Panc1 (cell line): ENCODE measurements at regions not wholly inside any gene's neighbourhood (a gene's known extent, or its start where the extent isn't known, plus 50 kb on each side); places are given as distances from the start of the nearest gene placed in this dataset.

ENCODE experiments used
- ATAC-seq: fragments of 200-7000 bp; cut with Tn5 transposase; 2 replicates; pipeline ENCODE4 v1.9.1; 2020; ENCODE audit warnings: mild to moderate bottlenecking, moderate library complexity
- BruUV-seq: library from RNA; stranded (reverse); fragments of 400-500 nt; replicated peaks from 2 replicates; lab custom pipeline; 2021; lab: Mats Ljungman, UMichigan
- CTCF ChIA-PET: fragments of 300-600 bp; sonication (Branson Sonifier 250); formaldehyde crosslinking; loops from one replicate; lab custom pipeline; 2022; ENCODE audit warnings: antibody characterized with exemption; lab: Charles Lee
- POLR2A ChIA-PET: fragments of 300-600 bp; sonication (Branson Sonifier 250); formaldehyde crosslinking; loops from one replicate; lab custom pipeline; 2022; ENCODE audit warnings: antibody characterized with exemption; lab: Charles Lee
- DNase-seq: peaks from one replicate; pipeline ENCODE4 v3.0.0-alpha.2; 2010; ENCODE audit warnings: low read depth, low spot score
- H3K27ac ChIP-seq: 2 replicates; pipeline ENCODE4 v1.5.1; 2011; ENCODE audit warnings: mild to moderate bottlenecking, low read length, inconsistent platforms
- H3K27me3 ChIP-seq: fragments of 200-500 bp; sonication (Bioruptor generic); 2 replicates; pipeline ENCODE4 v1.6.0; 2014; ENCODE audit warnings: low read length, inconsistent platforms; ENCODE audit not compliant: control insufficient read depth, insufficient read depth
- H3K36me3 ChIP-seq: fragments of 200-500 bp; sonication (Bioruptor generic); 2 replicates; pipeline ENCODE4 v1.5.1; 2014; ENCODE audit warnings: inconsistent platforms, mild to moderate bottlenecking, low read length, moderate library complexity; ENCODE audit not compliant: control insufficient read depth, insufficient read depth
- H3K4me1 ChIP-seq: 2 replicates; pipeline ENCODE4 v1.5.1; 2011; ENCODE audit warnings: inconsistent platforms, mild to moderate bottlenecking, low read length, moderate library complexity; ENCODE audit not compliant: control insufficient read depth, insufficient read depth
- H3K4me3 ChIP-seq, 2 experiments: 2 replicates each; pipeline ENCODE4 v1.5.1; 2011 to 2012; ENCODE audit warnings: low read depth in 2 of 2, low read length in 2 of 2, mild to moderate bottlenecking in 2 of 2, inconsistent platforms in 1 of 2, moderate library complexity in 1 of 2
- H3K9me3 ChIP-seq: fragments of 200-500 bp; sonication (Bioruptor generic); 2 replicates; pipeline ENCODE4 v1.5.1; 2014; ENCODE audit warnings: low read depth, mild to moderate bottlenecking, inconsistent platforms, low read length, moderate library complexity; ENCODE audit not compliant: control insufficient read depth, insufficient read depth
- CTCF ChIP-seq: fragments of 450-650 bp; IDR thresholded peaks from 2 replicates; pipeline ENCODE4 v1.5.1; 2017; ENCODE audit warnings: mild to moderate bottlenecking
- POLR2AphosphoS5 ChIP-seq: IDR thresholded peaks from 2 replicates; pipeline ENCODE4 v1.6.1; 2012; ENCODE audit warnings: mild to moderate bottlenecking, low read depth, low read length, moderate library complexity
- REST ChIP-seq, 2 experiments: IDR thresholded peaks; 2 replicates each; pipeline ENCODE4 v1.6.1; 2011 to 2012; ENCODE audit warnings: low read depth in 2 of 2, control low read depth in 1 of 2, low read length in 1 of 2, mild to moderate bottlenecking in 1 of 2, moderate library complexity in 1 of 2; ENCODE audit not compliant: insufficient read depth in 1 of 2
- SIN3A ChIP-seq: IDR thresholded peaks from 2 replicates; pipeline ENCODE4 v1.6.1; 2012; ENCODE audit warnings: low read depth, mild to moderate bottlenecking, low read length, moderate library complexity, borderline replicate concordance; ENCODE audit not compliant: insufficient read depth
- TCF7L2 ChIP-seq: IDR thresholded peaks from 2 replicates; pipeline ENCODE4 v1.6.1; 2011; ENCODE audit warnings: mild to moderate bottlenecking, low read depth, low read length, inconsistent platforms
- in situ Hi-C: cut with HindIII; loops from 2 replicates; pipeline ENCODE4 v1.10.0; 2016; ENCODE audit warnings: low sequenced_read_pairs, low pct_unique_long_range_greater_than_20kb
- intact Hi-C: fragments of 100-400 bp; cut with micrococcal nuclease; formaldehyde crosslinking; loops from one replicate; pipeline ENCODE4 v1.10.0; 2022; ENCODE audit not compliant: unreplicated experiment

DNA sequence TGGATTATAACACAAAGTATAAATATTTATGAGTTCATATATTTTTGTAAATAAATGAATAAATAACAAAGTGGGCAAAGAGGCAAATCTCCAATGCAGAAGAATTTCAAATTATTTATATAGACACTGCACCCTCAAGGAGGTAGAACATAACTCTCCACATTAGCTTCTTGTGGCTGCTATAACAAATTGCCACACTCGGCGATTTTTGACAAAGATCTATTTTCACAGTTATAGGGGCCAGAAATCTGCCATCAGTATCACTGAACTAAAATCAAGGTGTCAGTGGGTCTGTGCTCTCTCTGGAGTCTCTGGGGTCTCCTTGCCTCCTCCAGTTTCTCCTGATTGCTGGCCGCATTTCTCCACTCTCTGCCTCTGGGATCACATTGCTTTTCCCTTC is 92.0 kb upstream of the FAM136A start:
- intact Hi-C loops: no loop called here
- CTCF ChIA-PET: no interaction called here

GRCh38 chr2:70391988-70392387 is 90.1 kb upstream of the FAM136A start:
- no peak for DNase-seq
- peaks cover 3% of the 10 kb centered on the region for H3K27me3 ChIP-seq
- BruUV-seq: no TSS peak
- H3K36me3 ChIP-seq: no peaks in the 10 kb centered on the region
- TF ChIP-seq CTCF (no peak), TCF7L2 (no peak), POLR2AphosphoS5 (no peak), REST (IDR thresholded peaks at IDR 0.05; ENCODE audit: insufficient read depth in 1 of 2, low read depth in 2 of 2, low read length in 1 of 2) (no peak), SIN3A (no peak)
- no peaks in the 10 kb centered on the region for H3K9me3 ChIP-seq
- ATAC-seq: peak; percentile 53
- ChIA-PET POLR2A (no interaction called here), CTCF (no interaction called here)
- H3K27ac ChIP-seq: no peak overlapping the region
- intact Hi-C loops: no loop called here
- in situ Hi-C loops: no loop called here
- no peaks in the 10 kb centered on the region for H3K4me1 ChIP-seq
- no peak overlapping the region for H3K4me3 ChIP-seq

More for the DNA sequence above, 92.0 kb upstream of the FAM136A start:
- no peak for DNase-seq
- no peak overlapping the region for H3K27ac ChIP-seq
- no peaks in the 10 kb centered on the region for H3K36me3 ChIP-seq
- no peaks in the 10 kb centered on the region for H3K9me3 ChIP-seq
- TF ChIP-seq POLR2AphosphoS5 (no peak), REST (IDR thresholded peaks at IDR 0.05; ENCODE audit: insufficient read depth in 1 of 2, low read depth in 2 of 2, low read length in 1 of 2) (no peak), CTCF (no peak), TCF7L2 (no peak)
- in situ Hi-C loops: no loop called here
- BruUV-seq: no TSS peak
- peaks cover 10% of the 10 kb centered on the region for H3K27me3 ChIP-seq
- ATAC-seq: no peak
- no peaks in the 10 kb centered on the region for H3K4me1 ChIP-seq
- no peak overlapping the region for H3K4me3 ChIP-seq
- POLR2A ChIA-PET: interaction anchor here (0.8 kb wide), 1 partner anchor 44 kb away, joined by 4 read pairs; no protein-coding TSS in a partner anchor
